Muscle layer of colon (tissue), 2 donors: ENCODE measurements at regions not wholly inside any gene's neighbourhood (a gene's known extent, or its start where the extent isn't known, plus 50 kb on each side); places are given as distances from the start of the nearest gene placed in this dataset.

Experiments used
- H3K27ac ChIP-seq: one replicate; pipeline ENCODE4 v1.7.0; 2013; ENCODE audit warnings: low read depth, mild to moderate bottlenecking, low read length, moderate library complexity
- H3K27me3 ChIP-seq, 2 donors: one replicate each; pipeline ENCODE4 v1.7.0; 2013; ENCODE audit warnings: low read length in 2 of 2, mild to moderate bottlenecking in 2 of 2; ENCODE audit not compliant: insufficient read depth in 2 of 2, control insufficient read depth in 1 of 2
- H3K36me3 ChIP-seq: one replicate; pipeline ENCODE4 v1.7.0; 2013; ENCODE audit warnings: mild to moderate bottlenecking, low read length; ENCODE audit not compliant: insufficient read depth
- H3K4me1 ChIP-seq: one replicate; pipeline ENCODE4 v1.7.0; 2013; ENCODE audit warnings: mild to moderate bottlenecking, low read length; ENCODE audit not compliant: insufficient read depth
- H3K4me3 ChIP-seq, 2 donors: one replicate each; pipeline ENCODE4 v1.7.0; 2013; ENCODE audit warnings: low read length in 2 of 2, low read depth in 1 of 2, mild to moderate bottlenecking in 1 of 2, moderate library complexity in 1 of 2
- H3K9ac ChIP-seq: one replicate; pipeline ENCODE4 v1.7.0; 2013; ENCODE audit warnings: low read length
- H3K9me3 ChIP-seq: one replicate; pipeline ENCODE4 v1.7.0; 2013; ENCODE audit warnings: mild to moderate bottlenecking, low read length
- donor health status: abdominal sarcoma.
- donor health status: Adenocarcinoma of cecum.

GRCh38 chr1:239539051-239539450, 152.7 kb downstream of the CHRM3 start:
- H3K9me3 ChIP-seq: no peaks in the 10 kb centered on the region
- H3K27me3 ChIP-seq: no peaks in the 10 kb centered on the region
- H3K4me1 ChIP-seq: peaks cover 23% of the 10 kb centered on the region
- no peaks in the 10 kb centered on the region for H3K36me3 ChIP-seq
- no peak overlapping the region for H3K9ac ChIP-seq
- no peak overlapping the region for H3K4me3 ChIP-seq
- no peak overlapping the region for H3K27ac ChIP-seq

DNA sequence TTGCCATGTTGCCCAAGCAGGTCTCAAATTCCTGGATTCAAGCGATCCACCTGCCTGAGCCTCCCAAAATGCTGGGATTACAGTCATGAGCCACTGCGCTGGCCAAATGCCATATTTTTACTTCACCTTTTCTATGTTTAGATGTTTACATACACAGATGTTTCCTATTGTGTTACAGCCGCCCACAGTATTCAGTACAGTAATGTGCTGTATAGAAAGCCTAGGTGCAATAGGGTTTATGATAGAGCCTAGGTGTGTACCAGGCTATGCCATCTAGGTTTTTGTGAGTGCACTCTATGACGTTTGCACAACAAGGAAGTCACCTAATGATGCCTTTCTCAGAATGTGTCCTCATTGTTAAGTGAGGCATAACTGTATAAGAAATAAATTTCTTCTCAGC, 153.4 kb downstream of the CHRM3 start:
- H3K9ac ChIP-seq: no peak overlapping the region
- no peaks in the 10 kb centered on the region for H3K36me3 ChIP-seq
- H3K27ac ChIP-seq: no peak overlapping the region
- peaks cover 23% of the 10 kb centered on the region for H3K4me1 ChIP-seq
- H3K9me3 ChIP-seq: no peaks in the 10 kb centered on the region
- no peak overlapping the region for H3K4me3 ChIP-seq
- no peaks in the 10 kb centered on the region for H3K27me3 ChIP-seq

DNA sequence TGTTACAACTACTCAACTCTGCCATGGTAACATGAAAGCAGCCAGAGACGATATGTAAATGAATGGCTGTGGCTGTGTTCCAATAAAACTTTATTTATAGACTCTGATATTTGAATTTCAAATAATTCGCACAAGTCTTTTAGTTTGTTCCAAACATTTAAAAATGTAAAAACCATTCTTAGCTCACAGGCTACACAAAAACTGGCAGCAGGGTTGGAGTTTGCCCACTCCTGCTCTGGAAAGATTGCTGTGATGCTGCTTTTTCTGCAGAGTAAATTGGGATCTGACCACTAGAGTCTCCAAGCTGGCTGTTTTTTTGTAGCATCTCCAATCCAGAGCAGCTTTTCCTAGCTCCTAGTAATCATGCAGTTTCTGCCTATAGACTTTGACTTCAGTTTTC, 157.5 kb downstream of the CHRM3 start:
- Histone ChIP-seq H3K36me3 (no peaks in the 10 kb centered on the region), H3K4me3 (no peak overlapping the region), H3K9me3 (no peaks in the 10 kb centered on the region), H3K27me3 (no peaks in the 10 kb centered on the region), H3K4me1 (peaks cover 4% of the 10 kb centered on the region), H3K9ac (no peak overlapping the region), H3K27ac (no peak overlapping the region)

- no peaks in the 10 kb centered on the region for H3K9me3 ChIP-seq
- H3K27ac ChIP-seq: no peak overlapping the region
- H3K36me3 ChIP-seq: no peaks in the 10 kb centered on the region
- no peaks in the 10 kb centered on the region for H3K27me3 ChIP-seq
- H3K4me3 ChIP-seq: no peak overlapping the region
- H3K9ac ChIP-seq: no peak overlapping the region
- no peaks in the 10 kb centered on the region for H3K4me1 ChIP-seq
Observed at GRCh38 chr1:239545466-239545865, 159.1 kb downstream of the CHRM3 start.

- no peaks in the 10 kb centered on the region for H3K36me3 ChIP-seq
- no peak overlapping the region for H3K4me3 ChIP-seq
- no peaks in the 10 kb centered on the region for H3K4me1 ChIP-seq
- H3K27ac ChIP-seq: no peak overlapping the region
- H3K27me3 ChIP-seq: no peaks in the 10 kb centered on the region
- no peaks in the 10 kb centered on the region for H3K9me3 ChIP-seq
- no peak overlapping the region for H3K9ac ChIP-seq
Observed at GRCh38 chr1:239547987-239548386, 161.6 kb downstream of the CHRM3 start.

DNA sequence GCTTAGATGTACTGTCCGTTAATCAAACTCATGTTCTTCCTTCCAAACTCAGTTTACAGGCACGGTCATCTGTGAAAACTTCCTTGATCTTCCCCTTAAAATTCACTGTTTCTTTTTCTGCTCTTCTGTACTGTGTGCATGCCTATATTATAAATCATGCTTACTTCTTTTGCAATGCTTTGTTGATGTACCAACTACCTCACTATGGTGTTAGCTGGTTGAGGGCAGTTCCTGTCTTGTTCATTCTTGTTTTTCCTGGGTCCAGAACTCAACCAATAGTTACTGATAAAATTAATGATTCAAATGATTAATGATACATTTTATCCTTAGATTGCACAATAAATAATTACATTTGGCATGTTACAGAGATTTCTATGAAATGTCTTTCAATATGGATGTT, 163.8 kb downstream of the CHRM3 start:
- Histone ChIP-seq H3K4me3 (no peak overlapping the region), H3K36me3 (no peaks in the 10 kb centered on the region), H3K9me3 (no peaks in the 10 kb centered on the region), H3K9ac (no peak overlapping the region), H3K27ac (no peak overlapping the region), H3K4me1 (no peaks in the 10 kb centered on the region), H3K27me3 (no peaks in the 10 kb centered on the region)

- Histone ChIP-seq H3K9me3 (no peaks in the 10 kb centered on the region), H3K9ac (no peak overlapping the region), H3K36me3 (no peaks in the 10 kb centered on the region), H3K27me3 (no peaks in the 10 kb centered on the region), H3K4me3 (no peak overlapping the region), H3K4me1 (no peaks in the 10 kb centered on the region), H3K27ac (no peak overlapping the region)
Observed at GRCh38 chr1:239555350-239555749, 169.0 kb downstream of the CHRM3 start.

GRCh38 chr1:239558559-239558958, 172.2 kb downstream of the CHRM3 start:
- no peak overlapping the region for H3K9ac ChIP-seq
- H3K9me3 ChIP-seq: no peaks in the 10 kb centered on the region
- H3K36me3 ChIP-seq: no peaks in the 10 kb centered on the region
- no peaks in the 10 kb centered on the region for H3K27me3 ChIP-seq
- H3K27ac ChIP-seq: no peak overlapping the region
- H3K4me3 ChIP-seq: no peak overlapping the region
- H3K4me1 ChIP-seq: no peaks in the 10 kb centered on the region

- Histone ChIP-seq H3K9ac (no peak overlapping the region), H3K27ac (no peak overlapping the region), H3K9me3 (no peaks in the 10 kb centered on the region), H3K36me3 (no peaks in the 10 kb centered on the region), H3K27me3 (no peaks in the 10 kb centered on the region), H3K4me1 (no peaks in the 10 kb centered on the region), H3K4me3 (no peak overlapping the region)
Observed at GRCh38 chr1:239558991-239559390, 172.6 kb downstream of the CHRM3 start.

DNA sequence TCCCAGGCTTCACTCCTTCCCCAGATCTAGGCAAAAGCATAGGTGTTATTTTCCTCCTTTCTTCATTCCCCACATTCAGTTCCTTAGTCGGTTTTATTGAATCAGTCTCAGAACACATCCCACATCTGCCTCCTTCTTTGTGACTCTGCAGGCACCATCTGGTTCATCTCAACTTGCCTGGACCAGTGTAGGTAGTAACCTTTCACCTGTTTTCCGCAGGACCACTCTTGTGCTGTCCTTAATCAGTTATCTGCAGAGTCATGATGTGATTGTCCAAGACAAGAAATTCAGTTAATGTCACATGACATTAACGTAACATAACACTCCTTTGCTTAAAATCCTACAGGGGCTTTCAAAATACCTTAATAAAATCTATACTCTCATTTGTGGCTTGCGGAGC, 174.6 kb downstream of the CHRM3 start:
- no peaks in the 10 kb centered on the region for H3K9me3 ChIP-seq
- H3K27me3 ChIP-seq: no peaks in the 10 kb centered on the region
- H3K9ac ChIP-seq: no peak overlapping the region
- no peak overlapping the region for H3K4me3 ChIP-seq
- H3K4me1 ChIP-seq: no peaks in the 10 kb centered on the region
- no peak overlapping the region for H3K27ac ChIP-seq
- H3K36me3 ChIP-seq: no peaks in the 10 kb centered on the region

DNA sequence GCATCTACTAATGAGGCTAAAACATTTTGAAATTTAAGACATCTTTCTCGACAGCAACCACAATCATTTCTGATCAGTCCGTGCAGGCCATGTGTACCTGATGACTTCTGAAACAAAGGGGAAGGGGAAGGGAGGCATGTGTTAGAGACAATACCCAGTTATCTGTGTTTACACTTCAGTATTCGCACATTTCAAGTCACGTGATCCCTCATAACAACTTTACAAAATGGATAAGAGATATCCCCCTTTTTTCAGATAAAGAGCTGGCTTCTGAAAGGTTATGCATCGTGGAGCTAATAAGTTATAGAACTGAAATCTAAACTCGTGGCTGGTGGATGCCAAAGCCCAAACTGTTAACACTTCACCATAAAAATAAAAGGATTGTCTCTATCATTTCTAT, 175.7 kb downstream of the CHRM3 start:
- no peak overlapping the region for H3K4me3 ChIP-seq
- H3K9me3 ChIP-seq: no peaks in the 10 kb centered on the region
- no peak overlapping the region for H3K27ac ChIP-seq
- no peaks in the 10 kb centered on the region for H3K4me1 ChIP-seq
- H3K9ac ChIP-seq: no peak overlapping the region
- H3K36me3 ChIP-seq: no peaks in the 10 kb centered on the region
- no peaks in the 10 kb centered on the region for H3K27me3 ChIP-seq

DNA sequence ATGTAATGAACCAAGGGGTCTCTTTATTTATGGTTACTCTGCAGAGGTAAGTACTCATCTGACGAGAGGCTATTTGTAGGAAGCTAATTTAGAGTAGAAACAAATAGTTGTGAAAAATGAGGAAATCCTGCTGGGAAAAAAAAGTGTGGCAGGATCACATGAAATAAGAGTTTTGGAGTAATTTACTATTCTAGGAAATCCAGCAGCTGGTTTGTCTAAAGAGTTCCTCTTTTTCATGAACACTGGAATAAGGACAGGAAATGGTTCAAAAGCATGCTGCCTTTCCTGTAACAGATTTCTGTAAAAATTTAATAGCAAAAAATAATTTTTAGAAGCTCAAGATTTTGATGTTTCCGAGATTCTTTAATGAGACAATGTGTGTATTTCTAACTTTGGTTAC, 177.3 kb downstream of the CHRM3 start:
- Histone ChIP-seq H3K4me1 (peaks cover 8% of the 10 kb centered on the region), H3K9me3 (no peaks in the 10 kb centered on the region), H3K27me3 (no peaks in the 10 kb centered on the region), H3K4me3 (no peak overlapping the region), H3K27ac (no peak overlapping the region), H3K36me3 (no peaks in the 10 kb centered on the region), H3K9ac (no peak overlapping the region)
